SK-N-SH (cell line): ENCODE measurements at regions not wholly inside any gene's neighbourhood (a gene's known extent, or its start where the extent isn't known, plus 50 kb on each side); places are given as distances from the start of the nearest gene placed in this dataset.

Experiments
- CTCF ChIP-seq: fragments of 200-600 bp; sonication (generic); IDR thresholded peaks from 2 replicates; pipeline ENCODE4 v1.6.1; 2017; ENCODE audit warnings: antibody characterized with exemption, mild to moderate bottlenecking, moderate library complexity
- EP300 ChIP-seq, 2 experiments: IDR thresholded peaks; 2 replicates each; pipeline versions ENCODE4 v1.4.0 to v1.6.1; 2012; ENCODE audit warnings: borderline replicate concordance in 1 of 2, low read depth in 1 of 2, low read length in 1 of 2
- EZH2phosphoT487 ChIP-seq: fragments of 200-600 bp; sonication (generic); IDR thresholded peaks from 2 replicates; pipeline ENCODE4 v1.6.1; 2017; ENCODE audit warnings: low read depth, mixed run types, mild to moderate bottlenecking, antibody characterized with exemption, moderate library complexity, borderline replicate concordance
- JUND ChIP-seq: IDR thresholded peaks from 2 replicates; pipeline ENCODE4 v1.4.0; 2012
- MAX ChIP-seq: IDR thresholded peaks from 2 replicates; pipeline ENCODE4 v1.4.0; 2012; ENCODE audit warnings: low read depth
- NFIC ChIP-seq: IDR thresholded peaks from 2 replicates; pipeline ENCODE4 v1.4.0; 2012; ENCODE audit warnings: borderline replicate concordance
- PBX3 ChIP-seq: IDR thresholded peaks from 2 replicates; pipeline ENCODE4; 2012
- POLR2AphosphoS5 ChIP-seq: IDR thresholded peaks from 2 replicates; pipeline ENCODE4 v1.6.1; 2012; ENCODE audit warnings: low read depth, low read length
- RFX5 ChIP-seq: IDR thresholded peaks from 2 replicates; pipeline ENCODE4 v1.6.1; 2012; ENCODE audit warnings: mild to moderate bottlenecking, improper control_type of control experiment, low read length
- SMC3 ChIP-seq: IDR thresholded peaks from 2 replicates; pipeline ENCODE4 v1.6.1; 2012; ENCODE audit warnings: low read depth, low read length, improper control_type of control experiment
- TEAD4 ChIP-seq: IDR thresholded peaks from 2 replicates; pipeline ENCODE4 v1.4.0; 2012; ENCODE audit warnings: mild to moderate bottlenecking, borderline replicate concordance; ENCODE audit not compliant: insufficient read depth
- USF2 ChIP-seq: fragments of 150-350 bp; IDR thresholded peaks from 2 replicates; pipeline ENCODE4 v1.6.1; 2017; ENCODE audit warnings: antibody characterized with exemption, low read length, low read depth, borderline replicate concordance
- YY1 ChIP-seq: IDR thresholded peaks from 2 replicates; pipeline ENCODE4 v1.4.0; 2012; ENCODE audit warnings: low read depth, mild to moderate bottlenecking

- TF ChIP-seq CTCF = no peak
- TF ChIP-seq PBX3 = no peak
- no peak for TF ChIP-seq POLR2AphosphoS5
- no peak for TF ChIP-seq MAX
- no peak for TF ChIP-seq NFIC
- no peak for TF ChIP-seq JUND
- TF ChIP-seq SMC3 = no peak
- TF ChIP-seq RFX5 = no peak
- TF ChIP-seq EZH2phosphoT487 = no peak
- no peak for TF ChIP-seq YY1
- no peak for TF ChIP-seq TEAD4
- TF ChIP-seq EP300 (IDR thresholded peaks at IDR 0.05; ENCODE audit: borderline replicate concordance in 1 of 2, low read depth in 1 of 2, low read length in 1 of 2) = no peak
- no peak for TF ChIP-seq USF2
These were observed 775.4 kb downstream of the KCNJ18 start for GRCh38 chr17:22467720-22468119.
